ENCODE measurements at regions not wholly inside any gene's neighbourhood (a gene's known extent, or its start where the extent isn't known, plus 50 kb on each side); places are given as distances from the start of the nearest gene placed in this dataset.

GRCh38 chr16:59612094-59612493 lies 878.0 kb upstream of the GOT2 start:
- TF ChIP-seq CTCF (IDR thresholded peaks at IDR 0.05) = no peak
- no peak for TF ChIP-seq EP300 (IDR thresholded peaks at IDR 0.05)
